ENCODE measurements at regions not wholly inside any gene's neighbourhood (a gene's known extent, or its start where the extent isn't known, plus 50 kb on each side); places are given as distances from the start of the nearest gene placed in this dataset.

GRCh38 chr12:86837246-86837645 lies 581.1 kb upstream of the MGAT4C start:
- H3K4me3 ChIP-seq (ENCODE audit: low read depth, low read length): no peak overlapping the region
- DNase-seq (ENCODE audit: low read depth): no peak
- TF ChIP-seq, protein P1, sequence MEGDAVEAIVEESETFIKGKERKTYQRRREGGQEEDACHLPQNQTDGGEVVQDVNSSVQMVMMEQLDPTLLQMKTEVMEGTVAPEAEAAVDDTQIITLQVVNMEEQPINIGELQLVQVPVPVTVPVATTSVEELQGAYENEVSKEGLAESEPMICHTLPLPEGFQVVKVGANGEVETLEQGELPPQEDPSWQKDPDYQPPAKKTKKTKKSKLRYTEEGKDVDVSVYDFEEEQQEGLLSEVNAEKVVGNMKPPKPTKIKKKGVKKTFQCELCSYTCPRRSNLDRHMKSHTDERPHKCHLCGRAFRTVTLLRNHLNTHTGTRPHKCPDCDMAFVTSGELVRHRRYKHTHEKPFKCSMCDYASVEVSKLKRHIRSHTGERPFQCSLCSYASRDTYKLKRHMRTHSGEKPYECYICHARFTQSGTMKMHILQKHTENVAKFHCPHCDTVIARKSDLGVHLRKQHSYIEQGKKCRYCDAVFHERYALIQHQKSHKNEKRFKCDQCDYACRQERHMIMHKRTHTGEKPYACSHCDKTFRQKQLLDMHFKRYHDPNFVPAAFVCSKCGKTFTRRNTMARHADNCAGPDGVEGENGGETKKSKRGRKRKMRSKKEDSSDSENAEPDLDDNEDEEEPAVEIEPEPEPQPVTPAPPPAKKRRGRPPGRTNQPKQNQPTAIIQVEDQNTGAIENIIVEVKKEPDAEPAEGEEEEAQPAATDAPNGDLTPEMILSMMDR (IDR thresholded peaks at IDR 0.05; ENCODE audit: control insufficient read depth, extremely low read depth, insufficient read depth): no peak

- TF ChIP-seq, protein P1 (IDR thresholded peaks at IDR 0.05; ENCODE audit: control insufficient read depth, extremely low read depth, insufficient read depth): no peak
- no peak for DNase-seq (ENCODE audit: low read depth)
Measured at GRCh38 chr12:86834217-86834616, 578.0 kb upstream of the MGAT4C start.

DNA sequence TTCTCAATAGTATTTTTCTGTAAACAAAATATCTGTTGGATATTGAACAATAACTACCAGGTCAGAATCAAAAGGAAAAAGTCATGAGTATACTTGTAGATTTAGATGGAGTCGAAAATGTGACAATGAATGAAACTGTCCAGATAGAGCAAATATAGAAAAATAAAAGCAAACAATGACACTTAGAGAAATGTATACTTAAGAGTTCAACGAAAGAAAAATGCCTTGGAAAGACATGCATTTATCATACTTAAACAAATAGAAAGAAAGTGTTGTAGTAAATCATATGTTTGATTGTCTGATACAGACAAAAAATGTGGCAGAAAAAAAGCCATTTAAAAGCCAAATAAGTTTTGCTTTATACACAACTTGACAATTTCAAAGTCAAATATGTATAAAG lies 571.2 kb upstream of the MGAT4C start:
- H3K4me3 ChIP-seq (ENCODE audit: low read depth, low read length): no peak overlapping the region
- TF ChIP-seq, protein P1 (IDR thresholded peaks at IDR 0.05; ENCODE audit: control insufficient read depth, extremely low read depth, insufficient read depth): no peak
- DNase-seq (ENCODE audit: low read depth): no peak

More at GRCh38 chr12:86834217-86834616, 578.0 kb upstream of the MGAT4C start:
- no peak overlapping the region for H3K4me3 ChIP-seq (ENCODE audit: low read depth, low read length)

- TF ChIP-seq, protein P1 (IDR thresholded peaks at IDR 0.05; ENCODE audit: control insufficient read depth, extremely low read depth, insufficient read depth): no peak
- H3K4me3 ChIP-seq (ENCODE audit: low read depth, low read length): no peak overlapping the region
Measured at GRCh38 chr12:86826051-86826450, 569.9 kb upstream of the MGAT4C start.

GRCh38 chr12:86801439-86801838 lies 545.2 kb upstream of the MGAT4C start:
- DNase-seq (ENCODE audit: low read depth): no peak
- H3K4me3 ChIP-seq (ENCODE audit: low read depth, low read length): no peak overlapping the region
- TF ChIP-seq, protein P1 (IDR thresholded peaks at IDR 0.05; ENCODE audit: control insufficient read depth, extremely low read depth, insufficient read depth): no peak

More at GRCh38 chr12:86826051-86826450, 569.9 kb upstream of the MGAT4C start:
- no peak for DNase-seq (ENCODE audit: low read depth)

GRCh38 chr12:86799616-86800015 lies 543.4 kb upstream of the MGAT4C start:
- no peak overlapping the region for H3K4me3 ChIP-seq (ENCODE audit: low read depth, low read length)
- TF ChIP-seq, protein P1 (IDR thresholded peaks at IDR 0.05; ENCODE audit: control insufficient read depth, extremely low read depth, insufficient read depth): no peak
- DNase-seq (ENCODE audit: low read depth): no peak

DNA sequence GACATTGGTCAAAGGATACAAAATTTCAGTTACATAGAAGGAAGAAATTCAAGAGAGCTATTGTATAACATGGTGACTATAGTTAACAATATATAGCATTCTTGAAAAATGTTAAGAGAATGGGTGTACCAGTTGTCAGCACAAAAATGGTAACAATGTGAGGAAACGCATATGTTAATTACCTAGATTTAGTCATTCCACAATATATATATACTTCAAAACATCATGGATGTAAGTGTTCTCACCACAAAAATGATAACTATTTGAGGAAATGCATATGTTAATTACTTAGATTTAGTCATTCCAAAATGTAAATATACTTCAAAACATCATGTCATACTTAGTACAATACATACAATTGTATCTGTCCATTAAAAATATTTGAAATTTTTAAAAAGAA lies 540.4 kb upstream of the MGAT4C start:
- no peak overlapping the region for H3K4me3 ChIP-seq (ENCODE audit: low read depth, low read length)
- TF ChIP-seq, protein P1 (IDR thresholded peaks at IDR 0.05; ENCODE audit: control insufficient read depth, extremely low read depth, insufficient read depth): no peak
- DNase-seq (ENCODE audit: low read depth): no peak
